Osteocyte (in vitro differentiated cells): ENCODE measurements at regions not wholly inside any gene's neighbourhood (a gene's known extent, or its start where the extent isn't known, plus 50 kb on each side); places are given as distances from the start of the nearest gene placed in this dataset.

Experiments
- DNase-seq: peaks from one replicate; pipeline ENCODE4 v3.0.0; 2021; ENCODE audit warnings: mixed read lengths; ENCODE audit not compliant: unreplicated experiment; ENCODE audit errors: extremely low spot score
- H3K27ac Mint-ChIP-seq: one replicate; pipeline ENCODE4 v1.8.0; 2021; ENCODE audit warnings: mild to moderate bottlenecking, mixed read lengths; ENCODE audit not compliant: unreplicated experiment
- H3K27me3 Mint-ChIP-seq: one replicate; pipeline ENCODE4 v1.8.0; 2021; ENCODE audit warnings: mixed read lengths; ENCODE audit not compliant: unreplicated experiment
- H3K36me3 Mint-ChIP-seq: one replicate; pipeline ENCODE4 v1.8.0; 2021; ENCODE audit warnings: mixed read lengths; ENCODE audit not compliant: unreplicated experiment
- H3K4me1 Mint-ChIP-seq: one replicate; pipeline ENCODE4 v1.8.0; 2021; ENCODE audit warnings: mixed read lengths; ENCODE audit not compliant: unreplicated experiment
- H3K4me3 Mint-ChIP-seq: one replicate; pipeline ENCODE4 v1.8.0; 2021; ENCODE audit warnings: mild to moderate bottlenecking, moderate library complexity, mixed read lengths; ENCODE audit not compliant: unreplicated experiment
- H3K9me3 Mint-ChIP-seq: one replicate; pipeline ENCODE4 v1.8.0; 2021; ENCODE audit warnings: mixed read lengths; ENCODE audit not compliant: unreplicated experiment
- CTCF ChIP-seq: fragments of 200-600 bp; sonication (generic); IDR thresholded peaks from 2 replicates; pipeline ENCODE4 v1.5.0; 2021; ENCODE audit warnings: antibody characterized with exemption, mild to moderate bottlenecking, moderate library complexity

GRCh38 chrX:455199-455598 is 68.5 kb upstream of the PPP2R3B start:
- H3K4me1 Mint-ChIP-seq: no peaks in the 10 kb centered on the region
- no peak overlapping the region for H3K27ac Mint-ChIP-seq
- no peak for TF ChIP-seq CTCF
- no peak overlapping the region for H3K4me3 Mint-ChIP-seq
- peaks cover 9% of the 10 kb centered on the region for H3K9me3 Mint-ChIP-seq
- H3K27me3 Mint-ChIP-seq: no peaks in the 10 kb centered on the region
- no peaks in the 10 kb centered on the region for H3K36me3 Mint-ChIP-seq
- DNase-seq: no peak

- Mint-ChIP-seq H3K36me3 (no peaks in the 10 kb centered on the region), H3K4me1 (no peaks in the 10 kb centered on the region), H3K4me3 (no peak overlapping the region), H3K27me3 (no peaks in the 10 kb centered on the region), H3K27ac (no peak overlapping the region), H3K9me3 (peaks cover 9% of the 10 kb centered on the region)
- no peak for TF ChIP-seq CTCF
- DNase-seq: no peak
These were observed 69.0 kb upstream of the PPP2R3B start for GRCh38 chrX:455673-456072.

- H3K27me3 Mint-ChIP-seq: no peaks in the 10 kb centered on the region
- DNase-seq: no peak
- H3K27ac Mint-ChIP-seq: no peak overlapping the region
- H3K9me3 Mint-ChIP-seq: peaks cover 9% of the 10 kb centered on the region
- no peak overlapping the region for H3K4me3 Mint-ChIP-seq
- H3K4me1 Mint-ChIP-seq: no peaks in the 10 kb centered on the region
- H3K36me3 Mint-ChIP-seq: no peaks in the 10 kb centered on the region
- TF ChIP-seq CTCF: no peak
These were observed 69.4 kb upstream of the PPP2R3B start for GRCh38 chrX:456146-456545.

- H3K4me3 Mint-ChIP-seq: no peak overlapping the region
- DNase-seq: no peak
- H3K27me3 Mint-ChIP-seq: no peaks in the 10 kb centered on the region
- H3K9me3 Mint-ChIP-seq: peaks cover 9% of the 10 kb centered on the region
- no peak for TF ChIP-seq CTCF
- no peaks in the 10 kb centered on the region for H3K4me1 Mint-ChIP-seq
- H3K27ac Mint-ChIP-seq: no peak overlapping the region
- no peaks in the 10 kb centered on the region for H3K36me3 Mint-ChIP-seq
These were observed 70.0 kb upstream of the PPP2R3B start for GRCh38 chrX:456551-457291.

GRCh38 chrX:457292-457679 is 70.6 kb upstream of the PPP2R3B start:
- Mint-ChIP-seq H3K27ac (no peak overlapping the region), H3K4me1 (no peaks in the 10 kb centered on the region), H3K4me3 (no peak overlapping the region), H3K36me3 (no peaks in the 10 kb centered on the region), H3K27me3 (no peaks in the 10 kb centered on the region), H3K9me3 (peaks cover 9% of the 10 kb centered on the region)
- no peak for TF ChIP-seq CTCF
- DNase-seq: no peak
